ENCODE measurements at regions not wholly inside any gene's neighbourhood (a gene's known extent, or its start where the extent isn't known, plus 50 kb on each side); places are given as distances from the start of the nearest gene placed in this dataset.

DNA sequence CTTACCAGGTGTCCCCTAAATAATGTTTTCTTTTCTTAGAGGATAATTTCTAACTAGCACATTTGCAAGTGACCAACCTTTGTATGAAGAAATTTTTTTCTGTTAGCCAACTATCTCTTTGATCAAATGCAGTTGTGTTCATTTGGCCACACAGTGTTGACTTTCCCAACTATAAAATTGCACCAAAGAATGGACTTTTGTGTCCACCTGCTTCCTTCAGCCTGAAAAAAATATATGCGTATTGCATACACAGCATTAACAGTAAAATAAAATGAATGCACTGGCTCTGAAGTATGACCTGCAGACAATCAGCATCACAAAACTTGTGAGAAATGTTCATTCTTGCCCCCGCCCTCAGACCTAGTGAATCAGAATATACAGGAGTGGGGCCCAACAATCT is 342.0 kb downstream of the SEC23A start:
- DNase-seq: no peak

DNA sequence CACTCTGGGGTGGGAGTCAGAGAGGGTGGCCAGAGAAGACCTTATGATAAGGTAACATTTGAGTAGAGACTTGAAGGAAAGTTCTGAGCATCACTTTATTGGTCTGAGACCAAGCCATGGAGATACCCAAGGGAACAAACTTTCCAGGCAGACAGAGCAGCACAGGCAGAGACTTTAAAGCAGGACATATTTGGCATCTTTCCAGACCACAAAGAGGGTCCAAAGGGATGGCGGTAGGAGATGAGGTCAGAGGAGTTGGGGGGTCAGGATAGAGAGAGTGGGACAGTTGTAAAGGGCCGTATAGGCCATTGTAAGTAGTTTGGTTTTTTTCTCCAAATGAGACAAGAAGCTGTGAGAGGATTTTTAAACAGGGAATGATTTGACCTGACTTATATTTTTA is 344.4 kb downstream of the SEC23A start:
- DNase-seq: no peak

DNA sequence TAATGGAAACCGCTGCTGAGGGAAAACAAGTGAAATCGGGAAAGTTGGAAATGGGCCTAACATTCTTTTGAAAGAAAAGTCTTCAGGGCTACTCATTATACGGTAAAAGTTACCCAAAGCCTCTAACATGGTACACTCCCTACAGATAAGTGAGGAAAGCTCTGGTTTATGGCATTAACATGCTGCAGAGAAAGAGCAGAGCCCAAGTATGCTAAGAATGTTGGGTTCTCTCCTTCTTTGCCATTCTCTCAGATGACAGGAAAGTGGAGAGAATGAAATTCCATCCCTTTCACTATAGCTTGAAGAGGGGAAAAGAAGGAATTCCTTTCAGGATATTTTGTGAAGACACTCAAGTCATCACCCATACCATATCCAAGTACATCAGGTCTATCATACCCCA is 348.0 kb downstream of the SEC23A start:
- no peak for DNase-seq

DNA sequence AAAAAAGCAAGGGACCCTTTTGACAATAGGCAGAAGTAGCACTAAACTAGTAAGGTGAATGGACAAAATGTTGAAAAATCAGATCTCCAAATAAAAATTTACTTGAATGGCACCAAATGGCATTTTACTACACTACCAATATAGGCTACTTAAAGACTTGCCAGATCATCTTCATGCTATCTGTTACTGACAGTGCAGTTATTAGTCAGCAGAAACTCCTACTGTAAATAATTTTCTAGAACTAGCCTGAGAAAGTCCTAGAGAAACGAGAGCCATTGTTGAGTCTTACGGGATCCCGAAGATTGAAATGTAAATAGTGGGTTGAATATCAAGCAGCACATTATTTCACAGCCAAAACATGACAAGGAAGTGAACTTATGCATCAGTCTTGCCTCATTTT is 350.3 kb downstream of the SEC23A start:
- no peak for DNase-seq

DNA sequence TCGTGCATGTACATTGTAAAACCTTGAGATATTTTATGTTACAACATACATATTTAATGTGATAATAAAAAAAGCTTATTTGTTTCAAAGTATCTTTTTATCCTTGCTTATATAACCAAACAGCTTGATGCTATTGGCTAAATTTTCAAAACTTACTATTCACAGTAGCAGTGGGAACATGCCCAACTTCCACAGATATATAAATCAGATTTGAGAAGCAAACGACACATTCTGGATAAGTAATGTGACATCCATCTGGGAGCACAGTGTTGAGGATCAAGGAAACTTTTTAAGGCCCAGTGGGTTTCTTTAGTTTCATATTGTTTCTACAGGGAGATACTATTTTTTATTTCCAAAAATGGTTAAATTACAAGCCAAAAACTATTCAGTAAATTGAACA is 350.7 kb downstream of the SEC23A start:
- DNase-seq: no peak

DNA sequence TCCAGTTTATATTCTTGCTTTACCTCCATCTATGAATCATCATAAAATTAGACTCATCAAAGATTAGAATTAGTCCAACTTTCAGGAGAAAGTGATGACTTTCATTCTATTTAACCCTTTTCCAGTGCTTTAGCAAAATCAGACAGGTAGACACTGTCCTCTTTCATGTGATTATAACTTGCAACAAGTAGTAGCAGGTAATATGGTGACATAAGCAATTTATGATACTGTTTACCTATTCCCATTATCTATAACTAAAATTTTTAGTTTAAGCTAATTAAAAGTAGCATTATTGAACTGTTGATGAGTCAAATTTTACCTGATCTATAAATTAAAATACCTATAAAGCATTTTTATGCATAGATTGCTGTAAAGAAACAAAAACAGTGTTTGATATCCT is 351.6 kb downstream of the SEC23A start:
- DNase-seq: no peak

DNA sequence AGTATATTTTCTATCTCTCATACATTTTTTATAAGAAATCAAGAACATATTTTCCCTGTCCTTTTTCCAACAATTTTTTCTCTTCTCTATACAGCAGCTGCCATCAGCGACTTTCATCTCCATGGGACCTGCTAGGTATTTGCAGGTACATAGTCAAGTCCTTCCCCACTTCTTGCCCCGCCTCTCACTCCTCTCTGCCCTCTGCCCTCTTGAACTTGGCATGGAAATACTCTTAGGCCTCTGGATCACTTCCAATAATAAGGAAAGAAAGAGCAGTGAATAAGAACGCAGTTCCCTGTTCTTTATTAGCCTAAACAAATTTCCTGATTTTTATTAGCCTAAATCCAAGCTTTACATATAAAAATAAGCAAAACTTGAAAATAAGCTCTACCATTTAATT is 353.1 kb downstream of the SEC23A start:
- DNase-seq: no peak

DNA sequence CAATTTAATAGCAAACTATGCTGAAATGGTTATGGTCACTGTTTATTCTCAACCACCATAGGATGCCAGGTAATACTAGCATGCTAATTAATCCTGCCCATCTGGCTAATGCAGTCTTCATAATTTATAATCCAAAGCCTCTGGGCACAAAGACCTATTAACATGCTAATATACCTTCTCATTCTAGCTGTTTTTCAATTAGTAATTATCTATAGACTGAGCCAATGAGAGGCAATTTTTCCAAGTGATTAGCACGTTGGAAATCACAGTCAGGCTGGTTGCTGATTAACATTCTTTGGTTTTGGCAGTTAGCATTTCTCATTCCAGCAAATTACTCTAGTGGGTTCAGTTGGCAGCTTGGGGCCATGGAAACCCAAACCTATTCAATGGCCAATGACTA is 357.2 kb downstream of the SEC23A start:
- no peak for DNase-seq

DNA sequence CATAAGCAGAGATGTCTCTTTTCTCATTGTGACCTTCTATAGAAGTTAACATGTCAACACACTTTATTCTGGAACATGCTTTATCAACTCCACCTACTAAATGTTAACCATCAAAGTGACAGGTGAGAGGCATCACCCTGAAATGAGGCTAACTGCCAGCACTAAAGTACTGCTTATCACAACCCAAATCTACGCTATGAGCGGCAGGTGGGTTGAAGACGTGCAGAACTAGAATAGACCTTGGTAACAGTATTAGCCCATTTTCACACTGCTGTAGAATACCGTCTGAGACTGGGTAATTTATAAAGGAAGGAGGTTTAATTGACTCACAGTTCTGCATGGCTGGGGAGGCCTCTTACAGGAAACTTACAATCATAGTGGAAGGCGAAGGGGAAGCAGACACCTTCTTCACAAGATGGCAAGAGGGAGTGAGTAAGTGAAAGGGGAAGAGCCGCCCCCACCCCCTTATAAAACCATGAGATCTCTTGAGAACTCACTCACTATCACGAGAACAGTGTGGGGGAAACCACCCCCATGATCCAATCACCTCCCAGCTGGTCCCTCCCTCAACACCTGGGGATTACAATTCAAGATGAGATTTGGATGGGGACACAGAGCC is 359.0 kb downstream of the SEC23A start:
- no peak for DNase-seq

DNA sequence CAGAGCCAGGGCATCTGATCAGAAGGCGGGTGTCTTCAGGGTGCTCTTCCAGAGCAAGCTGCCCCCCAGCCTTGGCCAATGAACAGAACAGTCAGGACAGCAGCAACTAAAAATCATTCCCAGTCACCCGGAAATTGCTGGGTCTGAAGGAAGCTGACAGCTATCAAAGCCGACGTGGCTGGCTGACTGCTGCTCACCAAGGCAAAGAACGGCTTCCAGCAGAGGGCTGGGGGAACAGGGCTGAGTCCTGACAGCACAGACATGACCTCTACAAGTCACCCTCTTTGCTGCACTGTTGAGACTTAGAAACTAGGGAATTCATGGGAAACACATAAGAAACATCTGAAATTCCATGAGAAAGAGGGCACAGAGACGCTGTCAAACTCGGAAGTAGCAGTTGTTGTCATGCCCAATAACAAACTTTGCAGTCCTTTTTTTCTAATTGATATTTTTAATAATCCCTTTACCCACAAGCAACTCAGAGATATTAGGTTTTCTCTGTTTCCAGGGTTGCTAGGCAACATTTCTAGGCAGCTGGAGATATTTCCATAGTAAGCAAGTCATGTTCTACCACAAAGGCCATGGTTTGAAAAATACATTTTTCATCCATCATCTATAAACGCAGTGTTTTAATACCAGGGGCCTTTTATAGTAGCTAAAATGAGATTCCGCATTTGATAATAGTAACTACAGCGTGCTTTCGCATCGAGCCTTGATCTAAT is 365.2 kb downstream of the SEC23A start:
- no peak for DNase-seq

DNA sequence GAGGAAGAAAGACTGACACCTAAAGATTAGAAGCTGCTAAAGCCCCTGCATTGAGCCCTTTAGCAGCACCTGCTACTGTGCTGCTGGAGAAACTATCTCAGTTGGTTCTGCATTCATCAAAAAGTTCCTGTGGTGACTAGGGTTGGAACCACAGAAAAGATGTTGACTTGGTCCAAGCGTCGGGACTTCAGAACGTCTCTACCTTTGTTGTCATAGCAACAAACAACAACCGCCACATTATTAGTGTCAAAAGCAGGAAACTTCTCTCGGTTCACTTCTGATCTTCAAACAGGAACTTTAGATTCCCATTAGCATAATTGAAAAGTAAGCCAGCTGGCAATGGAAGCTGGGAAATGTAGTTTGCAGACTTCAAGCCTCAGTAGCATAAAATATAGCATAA is 368.0 kb downstream of the SEC23A start:
- DNase-seq: no peak

DNA sequence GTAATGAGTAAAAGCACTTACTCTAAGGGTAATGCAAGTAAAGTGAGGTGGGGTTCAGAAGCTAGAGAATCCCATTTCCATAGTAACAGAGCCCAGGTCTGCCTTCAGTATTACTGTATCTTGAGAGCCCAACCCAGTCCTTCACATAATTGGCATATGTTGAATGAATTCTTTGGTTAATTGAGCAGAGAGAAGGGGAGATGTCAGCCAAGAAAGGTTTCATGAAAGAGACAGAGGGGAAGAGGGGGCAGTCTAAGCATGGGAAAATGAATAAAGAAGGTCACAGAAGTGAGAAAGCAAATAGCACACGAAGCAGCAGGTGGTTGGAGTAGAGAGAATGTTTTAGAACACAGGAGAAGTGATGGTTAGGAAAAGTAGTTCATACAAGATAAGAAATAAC is 371.1 kb downstream of the SEC23A start:
- DNase-seq: no peak

DNA sequence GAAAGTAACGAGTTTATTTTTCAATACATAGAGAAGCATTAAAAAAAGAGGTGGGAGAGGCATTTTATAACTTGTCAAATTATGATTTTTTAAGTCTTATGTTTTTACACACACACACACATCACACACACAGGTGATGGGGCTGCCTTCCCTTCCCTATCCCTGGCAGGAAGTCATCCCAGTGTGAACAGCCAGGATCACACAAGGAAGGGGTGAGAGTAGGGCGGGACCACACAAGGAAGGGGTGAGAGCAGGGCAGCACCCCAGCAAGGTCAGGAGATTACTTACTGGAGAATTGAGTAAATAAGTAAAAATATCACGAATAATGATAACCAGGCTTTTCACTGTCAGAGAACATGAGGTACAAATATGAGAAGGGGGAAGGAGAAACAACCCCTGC is 372.6 kb downstream of the SEC23A start:
- no peak for DNase-seq

DNA sequence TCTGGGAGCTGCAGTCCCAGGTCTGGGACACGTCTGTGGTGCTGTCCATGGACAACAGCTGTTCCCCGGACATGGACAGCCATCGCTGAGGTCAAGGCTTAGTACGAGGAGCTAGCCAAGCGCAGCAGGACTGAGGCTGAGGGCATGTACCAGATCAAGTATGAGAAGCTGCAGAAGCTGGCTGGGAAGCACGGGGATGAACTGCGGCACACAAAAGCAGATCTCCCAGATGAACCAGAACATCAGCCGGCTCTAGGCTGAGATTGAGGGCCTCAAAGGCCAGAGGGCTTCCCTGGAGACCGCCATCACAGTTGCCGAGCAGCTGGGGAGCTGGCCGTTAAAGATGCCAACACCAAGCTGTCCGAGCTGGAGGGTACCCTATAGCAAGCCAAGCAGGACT is 375.3 kb downstream of the SEC23A start:
- no peak for DNase-seq

DNA sequence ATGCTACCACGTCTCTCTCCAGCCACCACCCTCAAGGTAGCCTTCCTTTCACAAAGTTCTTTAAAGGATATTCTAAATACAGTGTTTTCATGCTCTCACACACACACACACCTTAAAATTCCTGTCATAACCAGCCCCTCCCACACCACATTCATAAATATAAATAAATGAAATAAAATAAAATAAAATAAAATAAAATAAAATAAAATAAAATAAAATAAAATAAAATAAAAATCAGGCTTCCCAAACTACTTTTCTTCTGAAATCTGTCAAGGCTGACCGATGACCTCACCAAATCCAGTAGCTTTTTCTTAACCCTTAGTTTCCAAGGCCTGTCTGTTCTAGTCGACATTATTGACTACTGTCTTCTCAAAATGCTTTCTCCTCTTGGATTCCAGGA is 378.4 kb downstream of the SEC23A start:
- DNase-seq: no peak

DNA sequence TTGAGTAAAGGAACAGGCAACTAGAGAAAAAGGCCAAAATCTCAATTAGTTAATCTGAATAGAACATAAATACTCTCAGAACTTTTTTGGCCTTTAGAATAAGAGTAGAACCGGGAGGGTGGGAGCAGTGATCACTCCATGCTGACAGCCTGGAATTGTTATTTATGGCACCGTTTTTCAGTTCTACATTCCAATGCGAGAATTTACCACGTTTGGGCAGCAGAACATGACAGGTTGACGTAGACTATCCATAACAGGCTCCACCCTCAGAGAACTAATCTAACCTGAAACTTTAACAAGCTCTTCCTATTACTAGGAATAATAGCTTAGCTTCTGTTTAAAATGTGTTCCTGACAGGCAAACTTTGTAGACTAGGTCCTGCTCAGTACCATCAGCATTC is 379.1 kb downstream of the SEC23A start:
- no peak for DNase-seq

DNA sequence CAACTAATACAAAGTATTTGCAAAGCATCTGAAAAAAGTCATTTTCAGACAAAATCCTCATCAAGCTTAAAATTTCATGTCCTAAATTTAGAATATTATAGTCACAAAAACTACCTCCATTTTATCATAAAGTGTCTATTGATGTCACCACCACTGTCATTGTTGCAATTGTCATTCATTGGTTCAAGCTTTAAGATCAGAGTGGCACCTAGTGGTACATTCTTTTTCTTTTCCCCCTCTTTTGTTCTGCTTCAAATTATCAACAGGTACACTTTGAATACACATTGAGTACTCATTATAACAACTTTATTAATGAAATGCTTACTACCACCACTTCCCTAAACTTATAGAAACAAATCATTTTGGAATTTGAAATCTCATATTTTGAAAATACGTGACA is 379.8 kb downstream of the SEC23A start:
- DNase-seq: no peak

DNA sequence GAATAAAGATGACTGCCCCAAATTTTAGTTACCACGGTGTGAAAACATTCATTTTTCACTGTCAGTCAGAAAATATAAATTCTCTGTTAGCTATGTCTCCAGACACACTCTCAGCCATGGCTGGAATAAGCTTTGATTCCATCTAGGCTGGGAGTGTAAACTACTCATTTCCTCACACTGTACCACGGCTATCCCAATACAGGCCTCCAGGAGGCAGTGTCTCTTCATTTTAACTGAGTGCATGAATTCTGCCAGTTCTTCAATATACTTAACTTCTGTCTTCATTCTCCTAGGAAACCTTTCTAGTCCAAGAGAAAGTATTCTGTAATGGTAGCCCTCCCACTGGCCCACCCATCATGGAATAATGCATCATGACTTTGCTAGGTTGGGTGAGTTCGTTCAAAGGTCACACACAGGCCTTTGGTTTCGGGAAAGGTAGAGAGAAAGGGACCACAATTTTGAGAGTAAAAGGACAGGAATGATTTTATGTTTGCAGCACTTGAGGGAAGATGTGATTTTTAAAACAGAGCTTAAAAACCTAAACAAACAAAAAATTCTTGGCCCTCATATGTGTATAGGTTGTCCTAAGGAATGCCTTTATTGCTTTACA is 381.1 kb downstream of the SEC23A start:
- DNase-seq: no peak

DNA sequence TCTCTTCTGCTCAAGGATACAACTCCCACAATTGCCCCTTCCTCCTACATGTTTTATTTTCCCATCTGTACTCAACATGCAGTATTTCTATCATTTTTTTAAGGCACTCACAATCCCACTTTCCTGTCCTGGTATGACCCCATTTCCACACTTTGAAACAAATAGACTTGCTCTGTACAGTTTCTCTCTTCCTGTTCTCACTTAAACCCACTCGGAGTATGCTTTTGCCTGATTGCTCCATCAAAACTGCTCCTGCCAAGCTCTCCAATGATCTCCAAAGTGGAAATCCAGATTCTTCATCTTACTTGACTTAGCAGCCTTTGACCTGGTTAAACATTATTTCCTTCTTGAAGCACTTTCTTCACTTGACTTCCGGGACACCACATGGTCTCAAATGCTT is 384.5 kb downstream of the SEC23A start:
- no peak for DNase-seq

DNA sequence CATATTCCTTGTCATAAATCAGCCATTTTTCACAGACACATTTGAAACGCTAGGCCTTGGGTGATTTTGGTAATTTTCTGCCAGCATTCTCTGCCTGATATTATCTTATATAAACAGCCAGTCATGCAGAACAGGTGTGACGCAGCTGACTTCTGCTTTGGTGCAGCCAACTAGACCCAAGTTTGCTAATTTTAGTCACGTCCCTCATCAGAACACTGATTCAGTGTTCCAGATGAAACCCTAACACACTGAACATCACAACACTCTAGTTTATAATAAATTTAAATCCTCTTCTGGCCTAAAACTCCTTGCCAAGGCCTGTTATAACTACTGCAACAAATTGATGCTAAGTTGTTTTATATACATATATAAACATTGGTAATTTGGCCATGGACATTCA is 386.1 kb downstream of the SEC23A start:
- DNase-seq: no peak

DNA sequence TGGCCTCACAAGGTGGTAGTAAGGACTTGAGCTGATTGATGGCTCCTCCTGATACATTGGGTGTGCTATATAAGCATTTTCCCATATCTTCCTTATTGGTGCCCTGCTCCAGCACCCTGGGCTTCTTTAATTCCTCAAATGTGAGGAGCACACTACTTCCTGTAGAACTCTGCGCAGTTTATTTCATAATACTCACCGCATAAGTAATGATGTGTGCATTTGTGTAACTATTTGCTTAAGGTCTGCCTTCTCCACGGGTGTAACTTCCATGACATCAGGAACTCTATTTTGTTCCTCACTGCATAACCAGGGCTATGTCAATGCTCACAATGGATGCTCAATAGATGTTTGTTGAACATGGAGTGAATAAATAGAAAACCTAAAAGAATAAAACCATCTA is 392.2 kb downstream of the SEC23A start:
- DNase-seq: no peak

DNA sequence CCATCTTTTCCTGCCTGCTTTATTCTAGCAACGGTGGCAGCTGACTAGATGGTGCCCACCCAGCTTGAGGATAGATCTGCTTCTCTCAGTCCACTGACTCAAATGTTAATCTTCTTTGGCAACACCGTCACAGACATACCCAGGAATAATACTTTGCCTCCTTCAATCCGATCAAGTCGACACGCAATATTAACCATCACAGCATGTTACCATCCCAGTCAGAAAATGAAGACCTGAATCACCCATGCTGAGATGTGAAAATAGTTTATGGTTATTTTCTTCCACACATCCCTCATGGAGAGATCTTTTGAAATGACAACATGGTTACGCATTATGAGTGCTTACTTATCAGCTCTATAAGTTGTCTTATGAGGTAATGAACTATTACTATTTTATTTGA is 392.8 kb downstream of the SEC23A start:
- DNase-seq: no peak

DNA sequence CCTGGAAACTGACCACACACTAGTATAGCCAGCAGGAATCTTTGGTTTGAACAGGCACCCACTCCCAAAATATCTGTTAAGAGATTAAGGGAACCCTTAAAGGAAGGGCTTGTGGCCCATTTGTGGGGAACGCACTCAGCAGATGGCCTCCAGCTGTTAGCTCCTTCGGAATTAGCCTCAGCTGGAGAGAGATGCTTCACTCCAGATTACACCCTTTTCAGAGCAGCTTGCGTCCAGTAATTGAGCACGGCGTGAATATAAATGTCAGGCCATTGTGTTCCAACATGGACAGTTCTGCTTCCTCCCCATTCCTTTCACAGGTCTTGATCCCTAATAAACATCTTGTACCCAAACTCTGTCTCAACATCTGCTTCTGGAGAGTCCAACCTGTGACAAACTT is 397.8 kb downstream of the SEC23A start:
- DNase-seq: no peak

DNA sequence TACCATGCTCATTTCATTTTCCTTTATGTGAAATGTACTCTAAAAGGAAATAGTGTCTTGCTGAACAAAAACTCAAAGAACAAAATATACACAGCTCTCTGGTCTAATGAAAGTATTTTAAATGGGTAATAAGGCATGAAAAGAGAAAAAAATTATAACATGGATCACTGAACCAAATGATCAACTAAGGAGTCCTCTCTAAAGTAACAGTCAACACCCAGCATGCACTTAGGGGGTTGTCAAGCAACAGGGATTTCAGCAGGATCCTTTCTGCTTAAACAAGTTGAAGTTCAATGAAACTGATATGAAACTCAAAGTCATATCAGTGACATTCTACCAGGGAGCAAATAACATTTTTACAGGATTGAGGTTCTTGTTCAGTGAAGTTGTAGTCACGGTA is 398.8 kb downstream of the SEC23A start:
- no peak for DNase-seq

DNA sequence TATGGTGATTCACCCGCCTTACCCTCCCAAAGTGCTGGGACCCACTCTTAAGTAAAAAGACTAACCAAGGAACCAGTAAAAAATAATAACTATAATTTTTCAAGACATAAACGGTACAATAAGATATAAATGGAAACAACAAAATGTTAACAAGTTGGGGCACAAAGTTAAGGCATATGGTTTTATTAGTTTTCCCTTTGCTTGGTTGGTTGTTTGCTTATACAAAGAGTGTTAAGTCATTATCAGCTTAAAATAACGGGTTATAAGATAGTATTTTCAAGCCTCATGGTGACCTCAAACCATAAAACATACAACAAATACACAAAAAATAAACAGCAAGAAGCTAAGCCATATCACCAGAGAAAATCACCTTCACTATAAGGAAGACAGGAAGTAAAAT is 406.1 kb downstream of the SEC23A start:
- no peak for DNase-seq

Measured in T1000 (cell line).